GM12891 (cell line): ENCODE measurements at regions not wholly inside any gene's neighbourhood (a gene's known extent, or its start where the extent isn't known, plus 50 kb on each side); places are given as distances from the start of the nearest gene placed in this dataset.

Experiments used
- PAX5 ChIP-seq: IDR thresholded peaks from 2 replicates; pipeline ENCODE4 v1.6.1; 2011; ENCODE audit warnings: low read length, moderate library complexity, mild to moderate bottlenecking; ENCODE audit not compliant: insufficient read depth, severe bottlenecking
- POLR2A ChIP-seq: IDR thresholded peaks from 2 replicates; pipeline ENCODE4 v1.6.1; 2011; ENCODE audit warnings: low read depth, low read length, control low read depth
- POLR2AphosphoS5 ChIP-seq: IDR thresholded peaks from 2 replicates; pipeline ENCODE4 v1.6.1; 2011; ENCODE audit warnings: low read depth, low read length, control low read depth
- TAF1 ChIP-seq: IDR thresholded peaks from 2 replicates; pipeline ENCODE4 v1.6.1; 2011; ENCODE audit warnings: low read depth, low read length, control low read depth

GRCh38 chr9:1956958-1957357 is 58.2 kb upstream of the SMARCA2 start:
- no peak for TF ChIP-seq POLR2A
- no peak for TF ChIP-seq PAX5
- TF ChIP-seq POLR2AphosphoS5 = no peak
- TF ChIP-seq TAF1 = no peak
